ENCODE measurements at regions not wholly inside any gene's neighbourhood (a gene's known extent, or its start where the extent isn't known, plus 50 kb on each side); places are given as distances from the start of the nearest gene placed in this dataset.

- TF ChIP-seq CTCF (IDR thresholded peaks at IDR 0.05 in 8 of 11, conservative IDR thresholded peaks at IDR 0.05 in 3 of 11) (no peak), POLR2AphosphoS5 (IDR thresholded peaks at IDR 0.05) (no peak), POLR2A (IDR thresholded peaks at IDR 0.05) (no peak)
These were observed 111.2 kb upstream of the LHX8 start for GRCh38 chr1:75023005-75023404.

Data from spleen (tissue), 7 donors.